ENCODE measurements at regions not wholly inside any gene's neighbourhood (a gene's known extent, or its start where the extent isn't known, plus 50 kb on each side); places are given as distances from the start of the nearest gene placed in this dataset.
"Not testable (repeated sequence)": the region's sequence is repeated elsewhere in the genome, so short reads cannot be mapped to it uniquely, and the experiment has no call there.

GRCh38 chr3:18557216-18557615 lies 132.1 kb upstream of the SATB1 start:
- intact Hi-C loops (cut with DNase I, micrococcal nuclease): loop anchor here in 1 of 2 experiments (5.0 to 10.0 kb wide), 2 partner anchors 110 to 428 kb away; no protein-coding TSS in a partner anchor
- no peaks in the 10 kb centered on the region for H3K27me3 Mint-ChIP-seq
- CTCF ChIA-PET: no interaction called here
- H3K4me1 Mint-ChIP-seq (ENCODE audit: low read depth): peaks cover 57% of the 10 kb centered on the region
- POLR2A ChIA-PET: interaction anchor here (0.6 to 1.4 kb wide), 2 partner anchors 122 to 159 kb away, joined by 3 to 4 read pairs; no protein-coding TSS in a partner anchor
- ATAC-seq (ENCODE audit: poor library complexity) (no peak), DNase-seq (no peak)
- TF ChIP-seq CTCF (IDR thresholded peaks at IDR 0.05): no peak
- peak overlapping the region; percentile 64 for H3K27ac Mint-ChIP-seq
- H3K4me3 ChIP-seq (ENCODE audit: low read length): no peak overlapping the region
- no peak overlapping the region for H3K27ac ChIP-seq (ENCODE audit: low read depth in 1 of 2, low read length in 2 of 2)
- H3K27me3 ChIP-seq (ENCODE audit: control insufficient read depth in 1 of 2, insufficient read depth in 2 of 2, low read length in 2 of 2): no peaks in the 10 kb centered on the region
- H3K36me3 Mint-ChIP-seq (ENCODE audit: low read depth): no peaks in the 10 kb centered on the region
- H3K4me1 ChIP-seq (ENCODE audit: insufficient read depth, low read length): peaks cover 13% of the 10 kb centered on the region
- no peak overlapping the region for H3K4me3 Mint-ChIP-seq
- no peaks in the 10 kb centered on the region for H3K9me3 ChIP-seq (ENCODE audit: control insufficient read depth in 1 of 2, insufficient read depth in 1 of 2, low read length in 2 of 2)
- no peaks in the 10 kb centered on the region for H3K36me3 ChIP-seq (ENCODE audit: insufficient read depth, low read length)
- no peaks in the 10 kb centered on the region for H3K9me3 Mint-ChIP-seq

GRCh38 chr3:18556503-18557135 lies 131.5 kb upstream of the SATB1 start:
- Histone ChIP-seq H3K9me3 (ENCODE audit: control insufficient read depth in 1 of 2, insufficient read depth in 1 of 2, low read length in 2 of 2) (no peaks in the 10 kb centered on the region), H3K4me3 (ENCODE audit: low read length) (no peak overlapping the region), H3K27ac (ENCODE audit: low read depth in 1 of 2, low read length in 2 of 2) (no peak overlapping the region), H3K36me3 (ENCODE audit: insufficient read depth, low read length) (no peaks in the 10 kb centered on the region), H3K4me1 (ENCODE audit: insufficient read depth, low read length) (peaks cover 13% of the 10 kb centered on the region), H3K27me3 (ENCODE audit: control insufficient read depth in 1 of 2, insufficient read depth in 2 of 2, low read length in 2 of 2) (no peaks in the 10 kb centered on the region)
- intact Hi-C loops (cut with DNase I, micrococcal nuclease): loop anchor here (1.0 to 10.0 kb wide), 3 partner anchors 109 to 428 kb away; no protein-coding TSS in a partner anchor
- Mint-ChIP-seq H3K4me3 (no peak overlapping the region), H3K9me3 (no peaks in the 10 kb centered on the region), H3K36me3 (ENCODE audit: low read depth) (no peaks in the 10 kb centered on the region), H3K27me3 (no peaks in the 10 kb centered on the region), H3K27ac (peak overlapping the region; percentile 64), H3K4me1 (ENCODE audit: low read depth) (peaks cover 53% of the 10 kb centered on the region)
- ChIA-PET POLR2A (interaction anchor here (0.5 to 1.4 kb wide), 3 partner anchors 122 to 159 kb away, joined by 3 to 4 read pairs (median 3); no protein-coding TSS in a partner anchor), CTCF (no interaction called here)
- TF ChIP-seq CTCF (IDR thresholded peaks at IDR 0.05): no peak
- ATAC-seq (ENCODE audit: poor library complexity) (peak; percentile 87), DNase-seq (peak in 10 of 14 experiments; percentile 2 to 72 (median 32))

GRCh38 chr3:18556001-18556408 lies 130.9 kb upstream of the SATB1 start:
- no peak overlapping the region for H3K27ac ChIP-seq (ENCODE audit: low read depth in 1 of 2, low read length in 2 of 2)
- no peaks in the 10 kb centered on the region for H3K27me3 ChIP-seq (ENCODE audit: control insufficient read depth in 1 of 2, insufficient read depth in 2 of 2, low read length in 2 of 2)
- DNase-seq: no peak
- H3K4me1 ChIP-seq (ENCODE audit: insufficient read depth, low read length): peaks cover 13% of the 10 kb centered on the region
- no peaks in the 10 kb centered on the region for H3K36me3 ChIP-seq (ENCODE audit: insufficient read depth, low read length)
- Mint-ChIP-seq H3K9me3 (no peaks in the 10 kb centered on the region), H3K36me3 (ENCODE audit: low read depth) (peaks cover under 1% of the 10 kb centered on the region), H3K27me3 (no peaks in the 10 kb centered on the region), H3K4me3 (no peak overlapping the region), H3K4me1 (ENCODE audit: low read depth) (peaks cover 49% of the 10 kb centered on the region), H3K27ac (peak overlapping the region; percentile 64)
- no peaks in the 10 kb centered on the region for H3K9me3 ChIP-seq (ENCODE audit: control insufficient read depth in 1 of 2, insufficient read depth in 1 of 2, low read length in 2 of 2)
- ChIA-PET CTCF (no interaction called here), POLR2A (interaction anchor here (0.5 to 1.4 kb wide), 2 partner anchors 123 to 160 kb away, joined by 3 to 4 read pairs; no protein-coding TSS in a partner anchor)
- peak; percentile 9 for ATAC-seq (ENCODE audit: poor library complexity)
- intact Hi-C loops (cut with DNase I, micrococcal nuclease): loop anchor here (1.0 to 10.0 kb wide), 3 partner anchors 109 to 429 kb away; no protein-coding TSS in a partner anchor
- no peak overlapping the region for H3K4me3 ChIP-seq (ENCODE audit: low read length)
- TF ChIP-seq CTCF (IDR thresholded peaks at IDR 0.05): no peak

- H3K27ac ChIP-seq (ENCODE audit: low read depth in 1 of 2, low read length in 2 of 2); H3K27me3 Mint-ChIP-seq; POLR2A ChIA-PET; H3K27ac Mint-ChIP-seq; H3K9me3 ChIP-seq (ENCODE audit: control insufficient read depth in 1 of 2, insufficient read depth in 1 of 2, low read length in 2 of 2); ATAC-seq (ENCODE audit: poor library complexity); H3K4me3 ChIP-seq (ENCODE audit: low read length); H3K4me3 Mint-ChIP-seq; DNase-seq; H3K27me3 ChIP-seq (ENCODE audit: control insufficient read depth in 1 of 2, insufficient read depth in 2 of 2, low read length in 2 of 2); H3K36me3 ChIP-seq (ENCODE audit: insufficient read depth, low read length); H3K36me3 Mint-ChIP-seq (ENCODE audit: low read depth); H3K4me1 ChIP-seq (ENCODE audit: insufficient read depth, low read length); H3K9me3 Mint-ChIP-seq: not testable (repeated sequence)
- CTCF ChIA-PET: interaction anchor here (2.1 kb wide), 1 partner anchor 17 kb away, joined by 5 read pairs; no protein-coding TSS in a partner anchor
- peaks cover 16% of the 10 kb centered on the region for H3K4me1 Mint-ChIP-seq (ENCODE audit: low read depth)
- intact Hi-C loops (cut with DNase I, micrococcal nuclease): loop anchor here in 1 of 2 experiments (10.0 kb wide), 1 partner anchor 432 kb away; no protein-coding TSS in a partner anchor
These were observed 127.5 kb upstream of the SATB1 start for GRCh38 chr3:18552579-18553105.

All from CD4-positive, alpha-beta T cell (primary cell).